ENCODE measurements at regions not wholly inside any gene's neighbourhood (a gene's known extent, or its start where the extent isn't known, plus 50 kb on each side); places are given as distances from the start of the nearest gene placed in this dataset.

DNA sequence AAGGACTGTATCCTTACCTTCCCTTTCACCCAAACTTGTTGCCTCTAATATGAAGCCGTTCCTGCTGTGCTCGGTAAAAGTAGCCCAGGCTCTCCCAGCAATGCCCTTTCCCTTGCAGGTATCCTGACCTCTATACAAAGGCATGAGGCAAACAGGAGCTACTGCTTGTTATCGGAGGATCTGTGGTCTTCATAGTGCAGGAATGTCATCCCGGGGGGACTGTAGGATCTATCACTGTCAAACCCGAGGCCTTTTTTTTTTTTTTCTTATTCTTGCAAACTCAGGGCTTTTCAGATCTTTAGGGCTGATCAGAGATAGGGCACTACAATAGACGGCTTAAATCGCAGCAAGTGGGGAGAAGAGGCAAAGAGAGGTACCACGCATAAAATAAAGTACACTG lies 1206.6 kb downstream of the TYW1 start:
- H3K4me3 ChIP-seq (ENCODE audit: low read depth, low read length) = no peak overlapping the region
- TF ChIP-seq, protein P1, sequence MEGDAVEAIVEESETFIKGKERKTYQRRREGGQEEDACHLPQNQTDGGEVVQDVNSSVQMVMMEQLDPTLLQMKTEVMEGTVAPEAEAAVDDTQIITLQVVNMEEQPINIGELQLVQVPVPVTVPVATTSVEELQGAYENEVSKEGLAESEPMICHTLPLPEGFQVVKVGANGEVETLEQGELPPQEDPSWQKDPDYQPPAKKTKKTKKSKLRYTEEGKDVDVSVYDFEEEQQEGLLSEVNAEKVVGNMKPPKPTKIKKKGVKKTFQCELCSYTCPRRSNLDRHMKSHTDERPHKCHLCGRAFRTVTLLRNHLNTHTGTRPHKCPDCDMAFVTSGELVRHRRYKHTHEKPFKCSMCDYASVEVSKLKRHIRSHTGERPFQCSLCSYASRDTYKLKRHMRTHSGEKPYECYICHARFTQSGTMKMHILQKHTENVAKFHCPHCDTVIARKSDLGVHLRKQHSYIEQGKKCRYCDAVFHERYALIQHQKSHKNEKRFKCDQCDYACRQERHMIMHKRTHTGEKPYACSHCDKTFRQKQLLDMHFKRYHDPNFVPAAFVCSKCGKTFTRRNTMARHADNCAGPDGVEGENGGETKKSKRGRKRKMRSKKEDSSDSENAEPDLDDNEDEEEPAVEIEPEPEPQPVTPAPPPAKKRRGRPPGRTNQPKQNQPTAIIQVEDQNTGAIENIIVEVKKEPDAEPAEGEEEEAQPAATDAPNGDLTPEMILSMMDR (IDR thresholded peaks at IDR 0.05; ENCODE audit: low read depth, low read length) = no peak

DNA sequence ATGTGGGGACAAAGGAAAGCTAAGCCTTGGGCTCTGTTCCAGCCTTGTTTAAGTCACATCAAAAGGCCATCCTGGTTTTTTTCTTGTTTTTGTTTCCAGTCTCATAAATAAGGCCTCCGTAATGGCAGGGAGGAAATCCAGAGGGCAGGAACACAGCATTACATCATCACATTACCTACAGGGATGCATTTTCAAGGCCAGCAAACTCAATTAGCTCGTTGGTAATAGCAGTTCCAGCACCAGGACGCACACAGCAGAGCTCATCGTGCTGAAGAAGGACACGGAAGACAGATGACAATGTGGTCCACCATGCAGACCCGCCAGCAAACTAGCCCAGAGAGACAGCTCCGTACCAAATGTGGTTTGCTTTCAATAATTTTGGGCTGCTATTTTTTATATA lies 1209.2 kb downstream of the TYW1 start:
- TF ChIP-seq, protein P1 (IDR thresholded peaks at IDR 0.05; ENCODE audit: low read depth, low read length) = no peak

DNA sequence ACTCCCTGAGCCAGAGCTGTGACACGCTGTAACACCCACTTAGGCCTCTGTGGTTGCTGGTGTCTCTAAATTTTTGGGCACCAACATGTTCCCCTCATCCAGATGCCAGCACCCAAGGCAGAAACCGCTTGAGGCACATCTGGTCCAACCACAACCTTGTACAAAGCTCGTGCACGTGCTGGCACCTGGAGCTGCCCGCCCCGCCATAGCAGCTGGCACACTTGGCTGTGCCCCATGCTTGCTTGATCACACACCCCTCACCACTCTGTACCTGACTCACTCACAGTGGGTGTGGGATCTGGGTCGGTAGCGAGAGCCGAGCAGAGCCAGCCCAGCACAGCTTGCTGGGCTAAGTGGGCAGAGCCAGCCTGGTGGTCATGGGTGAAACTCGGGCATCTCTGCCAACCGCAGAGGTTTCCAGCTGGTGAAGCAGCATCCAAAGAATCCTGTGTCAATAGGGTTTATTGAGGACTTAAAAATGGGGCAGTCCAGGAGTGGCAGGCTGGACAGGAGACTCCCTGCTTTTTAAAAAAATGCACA lies 1210.4 kb downstream of the TYW1 start:
- TF ChIP-seq, protein P1 (IDR thresholded peaks at IDR 0.05; ENCODE audit: low read depth, low read length) = no peak
- no peak overlapping the region for H3K4me3 ChIP-seq (ENCODE audit: low read depth, low read length)

More for the DNA sequence above, 1209.2 kb downstream of the TYW1 start:
- no peak overlapping the region for H3K4me3 ChIP-seq (ENCODE audit: low read depth, low read length)

DNA sequence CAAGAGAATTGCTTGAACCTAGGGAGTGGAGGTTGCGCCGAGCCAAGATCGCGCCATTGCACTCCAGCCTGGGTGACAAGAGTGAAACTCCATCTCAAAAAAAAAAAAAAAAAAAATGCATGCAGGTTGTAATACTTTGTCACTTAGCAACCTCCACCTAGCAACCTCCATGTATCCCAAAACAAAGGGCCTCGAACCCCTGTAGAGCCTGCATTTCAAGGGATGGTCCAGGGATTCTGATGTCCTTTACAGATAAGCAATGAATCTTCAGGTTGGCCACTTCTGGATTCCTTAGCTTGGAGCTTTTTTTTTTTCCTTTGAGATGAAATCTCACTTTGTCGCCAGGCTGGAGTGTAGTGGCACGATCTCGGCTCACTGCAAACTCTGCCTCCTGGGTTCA lies 1211.0 kb downstream of the TYW1 start:
- TF ChIP-seq, protein P1 (IDR thresholded peaks at IDR 0.05; ENCODE audit: low read depth, low read length) = no peak

DNA sequence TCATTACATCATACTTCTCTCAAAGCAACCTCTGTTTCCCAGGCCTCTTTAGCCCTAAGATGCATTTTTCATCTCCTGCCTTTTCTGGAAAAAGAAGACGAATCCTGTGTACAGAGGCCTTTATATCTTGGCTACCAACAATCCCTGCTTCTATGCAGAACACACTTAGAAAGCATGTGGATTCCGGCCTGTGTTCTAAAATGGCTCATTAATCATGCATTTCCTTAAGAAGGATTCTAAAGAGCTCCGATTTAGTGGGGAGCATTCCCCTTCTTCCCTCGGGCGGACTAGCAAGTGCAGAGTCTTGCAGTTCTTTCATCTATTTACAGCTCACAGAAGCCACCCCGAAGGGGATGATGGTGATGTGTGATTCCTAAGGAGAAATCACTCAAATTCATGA lies 1212.9 kb downstream of the TYW1 start:
- H3K4me3 ChIP-seq (ENCODE audit: low read depth, low read length) = no peak overlapping the region
- TF ChIP-seq, protein P1 (IDR thresholded peaks at IDR 0.05; ENCODE audit: low read depth, low read length) = no peak

More for the DNA sequence above, 1211.0 kb downstream of the TYW1 start:
- no peak overlapping the region for H3K4me3 ChIP-seq (ENCODE audit: low read depth, low read length)

DNA sequence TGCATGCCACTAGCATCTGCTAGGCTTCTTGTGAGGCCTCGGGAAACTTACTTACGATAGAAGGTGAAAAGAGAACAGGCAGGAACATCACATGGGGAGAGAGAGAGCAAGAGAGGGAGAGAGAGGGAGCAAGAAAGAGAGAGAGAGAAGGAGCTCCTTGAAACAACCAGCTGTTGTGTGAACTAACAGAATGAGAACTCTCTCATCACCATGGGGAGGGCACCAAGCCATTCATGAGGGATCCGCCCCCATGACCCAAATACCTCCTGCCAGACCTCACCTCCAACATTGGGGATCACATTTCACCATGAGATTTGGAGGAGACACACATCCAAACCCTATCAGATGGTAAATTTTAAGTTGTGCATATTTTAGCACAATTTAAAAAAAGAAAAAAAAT lies 1217.2 kb downstream of the TYW1 start:
- TF ChIP-seq, protein P1 (IDR thresholded peaks at IDR 0.05; ENCODE audit: low read depth, low read length) = no peak
- H3K4me3 ChIP-seq (ENCODE audit: low read depth, low read length) = no peak overlapping the region

DNA sequence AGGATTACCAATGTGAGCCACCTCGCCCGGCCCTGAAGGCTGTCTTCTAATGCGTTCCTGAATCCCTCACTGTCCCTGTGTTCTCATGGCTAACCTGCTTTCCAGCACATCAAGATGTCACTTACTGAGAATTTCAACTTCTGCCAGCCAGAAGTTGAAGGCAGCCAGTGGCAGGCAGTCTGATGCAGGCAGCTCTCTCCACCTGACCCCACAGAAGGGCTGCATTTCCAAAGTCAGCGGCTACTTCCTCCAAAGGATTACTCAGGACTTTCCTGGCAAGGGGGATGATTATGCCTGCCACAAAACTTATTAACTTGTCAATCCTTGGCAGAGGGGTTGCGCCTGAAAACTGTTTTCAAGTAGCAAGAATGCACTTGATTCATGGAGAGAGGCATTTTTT lies 1219.4 kb downstream of the TYW1 start:
- no peak overlapping the region for H3K4me3 ChIP-seq (ENCODE audit: low read depth, low read length)
- TF ChIP-seq, protein P1 (IDR thresholded peaks at IDR 0.05; ENCODE audit: low read depth, low read length) = no peak
